ENCODE measurements at regions not wholly inside any gene's neighbourhood (a gene's known extent, or its start where the extent isn't known, plus 50 kb on each side); places are given as distances from the start of the nearest gene placed in this dataset.

DNA sequence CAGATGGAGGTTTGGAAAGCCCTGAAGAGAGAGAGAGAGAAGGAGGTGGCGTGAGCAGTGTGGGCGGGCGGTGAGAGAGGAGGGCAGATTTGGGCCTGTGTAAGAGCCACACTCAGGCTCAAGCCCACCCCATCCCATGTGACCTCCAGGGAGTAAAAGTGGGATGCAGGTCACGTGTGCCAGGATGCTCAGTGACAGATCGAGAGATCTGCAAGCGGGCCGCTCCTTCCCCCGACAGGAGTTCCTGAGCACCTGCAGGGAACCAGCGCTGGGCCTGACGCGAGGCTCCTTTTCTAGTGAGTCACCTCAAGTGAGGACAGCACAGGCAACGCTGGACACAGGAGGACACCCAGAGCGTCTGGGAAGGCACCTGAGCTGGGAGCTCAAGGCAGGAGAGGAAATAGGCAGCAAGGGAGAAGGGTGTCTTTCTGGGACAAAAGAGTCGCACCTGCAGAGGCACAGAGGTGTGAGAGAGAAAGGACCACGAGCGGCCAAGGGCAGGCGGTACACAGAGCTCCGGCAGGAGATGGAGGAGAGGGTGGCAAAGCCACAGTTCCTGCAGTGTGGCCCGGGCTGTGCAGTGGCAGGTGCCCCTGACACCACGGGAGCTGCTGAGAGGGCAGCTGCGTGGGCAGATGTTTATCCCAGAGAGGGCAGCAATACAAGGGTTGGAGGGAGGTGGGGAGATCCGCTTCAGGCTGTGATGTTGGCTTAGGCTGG, 1294.8 kb downstream of the TBC1D22A start:
- TF ChIP-seq, protein P1, sequence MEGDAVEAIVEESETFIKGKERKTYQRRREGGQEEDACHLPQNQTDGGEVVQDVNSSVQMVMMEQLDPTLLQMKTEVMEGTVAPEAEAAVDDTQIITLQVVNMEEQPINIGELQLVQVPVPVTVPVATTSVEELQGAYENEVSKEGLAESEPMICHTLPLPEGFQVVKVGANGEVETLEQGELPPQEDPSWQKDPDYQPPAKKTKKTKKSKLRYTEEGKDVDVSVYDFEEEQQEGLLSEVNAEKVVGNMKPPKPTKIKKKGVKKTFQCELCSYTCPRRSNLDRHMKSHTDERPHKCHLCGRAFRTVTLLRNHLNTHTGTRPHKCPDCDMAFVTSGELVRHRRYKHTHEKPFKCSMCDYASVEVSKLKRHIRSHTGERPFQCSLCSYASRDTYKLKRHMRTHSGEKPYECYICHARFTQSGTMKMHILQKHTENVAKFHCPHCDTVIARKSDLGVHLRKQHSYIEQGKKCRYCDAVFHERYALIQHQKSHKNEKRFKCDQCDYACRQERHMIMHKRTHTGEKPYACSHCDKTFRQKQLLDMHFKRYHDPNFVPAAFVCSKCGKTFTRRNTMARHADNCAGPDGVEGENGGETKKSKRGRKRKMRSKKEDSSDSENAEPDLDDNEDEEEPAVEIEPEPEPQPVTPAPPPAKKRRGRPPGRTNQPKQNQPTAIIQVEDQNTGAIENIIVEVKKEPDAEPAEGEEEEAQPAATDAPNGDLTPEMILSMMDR (IDR thresholded peaks at IDR 0.05; ENCODE audit: insufficient read depth, low read length, severe bottlenecking), result no peak
- no peak for FAIRE-seq
- no peaks in the 10 kb centered on the region for H3K27me3 ChIP-seq (ENCODE audit: control insufficient read depth, insufficient read depth, low read length)
- no peak overlapping the region for H3K4me3 ChIP-seq (ENCODE audit: low read depth, low read length)
- no peaks in the 10 kb centered on the region for H3K36me3 ChIP-seq (ENCODE audit: control insufficient read depth, insufficient read depth, low read length)
- no peak for DNase-seq (ENCODE audit: low read depth)

DNA sequence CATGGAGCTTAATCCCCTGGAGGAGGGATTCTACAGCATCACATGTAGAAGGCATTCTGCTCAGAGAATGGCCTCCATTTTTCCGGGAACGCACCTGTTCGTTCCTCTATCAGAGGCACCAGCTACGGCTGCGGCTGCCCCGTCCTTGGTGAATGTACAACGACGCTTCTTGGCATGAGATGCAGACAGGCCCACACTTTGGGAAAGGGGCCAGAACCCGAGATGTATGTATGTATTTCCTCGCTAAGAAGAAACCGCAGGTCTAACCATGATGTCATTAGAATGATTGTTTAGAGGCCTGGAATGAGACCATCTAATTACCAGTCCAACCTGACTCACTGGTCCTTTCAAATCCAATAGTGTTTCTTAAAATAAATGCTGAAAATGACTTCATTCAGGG, 1293.4 kb downstream of the TBC1D22A start:
- TF ChIP-seq, protein P1 (IDR thresholded peaks at IDR 0.05; ENCODE audit: insufficient read depth, low read length, severe bottlenecking), result no peak
- DNase-seq (ENCODE audit: low read depth) (peak; percentile 1), FAIRE-seq (no peak)
- H3K27me3 ChIP-seq (ENCODE audit: control insufficient read depth, insufficient read depth, low read length), result no peaks in the 10 kb centered on the region
- H3K4me3 ChIP-seq (ENCODE audit: low read depth, low read length), result no peak overlapping the region
- H3K36me3 ChIP-seq (ENCODE audit: control insufficient read depth, insufficient read depth, low read length), result no peaks in the 10 kb centered on the region

DNA sequence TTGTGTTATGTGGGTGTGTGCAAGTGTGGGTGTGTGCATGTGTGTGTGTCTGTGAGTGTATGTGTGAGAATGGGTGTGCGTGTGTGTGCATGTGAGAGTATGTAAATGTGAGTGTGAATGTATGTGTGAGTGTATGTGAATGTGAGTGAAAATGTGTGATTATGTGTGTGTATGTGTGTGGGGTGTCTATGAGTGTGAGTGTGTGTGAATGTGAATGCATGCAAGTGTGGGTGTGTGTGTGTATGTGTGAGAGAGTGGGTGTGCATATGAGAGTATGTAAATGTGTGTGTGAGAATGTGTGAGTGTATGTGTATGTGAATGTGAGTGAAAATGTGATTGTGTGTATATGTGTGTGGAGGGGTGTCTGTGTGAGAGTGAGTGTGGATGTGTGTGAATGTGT, 1292.7 kb downstream of the TBC1D22A start:
- TF ChIP-seq, protein P1 (IDR thresholded peaks at IDR 0.05; ENCODE audit: insufficient read depth, low read length, severe bottlenecking), result no peak
- FAIRE-seq, result peak; percentile 81

DNA sequence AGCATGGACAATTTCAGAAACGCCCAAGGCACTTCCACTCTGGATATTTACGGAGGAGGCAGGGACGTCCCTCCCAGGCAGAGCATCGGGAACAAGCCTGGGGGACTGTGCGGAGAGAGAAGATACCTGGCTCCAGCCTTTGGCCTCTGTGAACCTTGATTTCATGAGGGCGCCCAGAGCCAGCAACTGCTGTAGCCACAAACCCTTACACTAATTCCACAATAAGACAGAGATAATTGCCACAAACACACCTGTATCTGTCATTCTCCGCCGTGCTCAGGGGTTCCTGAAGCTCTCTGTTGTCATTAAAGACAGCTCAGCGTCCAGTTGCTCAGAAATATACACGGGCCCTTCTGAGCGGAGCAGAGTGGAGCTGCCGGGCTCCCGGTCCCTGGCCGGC, 1292.1 kb downstream of the TBC1D22A start:
- TF ChIP-seq, protein P1 (IDR thresholded peaks at IDR 0.05; ENCODE audit: insufficient read depth, low read length, severe bottlenecking), result no peak
- DNase-seq (ENCODE audit: low read depth), result no peak
- no peak for FAIRE-seq
- no peak overlapping the region for H3K4me3 ChIP-seq (ENCODE audit: low read depth, low read length)
- no peaks in the 10 kb centered on the region for H3K36me3 ChIP-seq (ENCODE audit: control insufficient read depth, insufficient read depth, low read length)
- no peaks in the 10 kb centered on the region for H3K27me3 ChIP-seq (ENCODE audit: control insufficient read depth, insufficient read depth, low read length)

More for the DNA sequence above, 1292.7 kb downstream of the TBC1D22A start:
- Histone ChIP-seq H3K27me3 (ENCODE audit: control insufficient read depth, insufficient read depth, low read length) (no peaks in the 10 kb centered on the region), H3K36me3 (ENCODE audit: control insufficient read depth, insufficient read depth, low read length) (no peaks in the 10 kb centered on the region), H3K4me3 (ENCODE audit: low read depth, low read length) (no peak overlapping the region)
- no peak for DNase-seq (ENCODE audit: low read depth)

DNA sequence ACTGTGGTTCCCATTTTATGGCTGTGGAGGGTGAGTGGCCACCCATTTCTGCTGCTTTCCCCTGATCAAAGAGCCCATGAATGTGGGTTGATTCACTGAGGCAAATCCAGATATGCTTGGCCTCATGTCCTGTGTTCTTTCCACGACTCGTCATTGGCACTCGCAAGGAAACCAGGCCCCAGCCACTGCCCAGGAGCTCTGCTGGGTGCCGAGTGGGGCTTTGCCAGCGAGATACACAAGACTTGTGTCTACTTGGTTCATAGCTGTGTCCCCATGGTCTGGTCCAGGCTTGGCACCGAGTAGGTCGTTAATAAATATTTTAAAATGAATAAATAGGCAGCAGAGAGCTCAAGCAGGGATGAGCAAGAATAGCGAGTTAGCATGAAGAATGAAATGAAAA, 1291.5 kb downstream of the TBC1D22A start:
- H3K36me3 ChIP-seq (ENCODE audit: control insufficient read depth, insufficient read depth, low read length), result no peaks in the 10 kb centered on the region
- DNase-seq (ENCODE audit: low read depth) (no peak), FAIRE-seq (no peak)
- no peak overlapping the region for H3K4me3 ChIP-seq (ENCODE audit: low read depth, low read length)
- no peaks in the 10 kb centered on the region for H3K27me3 ChIP-seq (ENCODE audit: control insufficient read depth, insufficient read depth, low read length)
- TF ChIP-seq, protein P1 (IDR thresholded peaks at IDR 0.05; ENCODE audit: insufficient read depth, low read length, severe bottlenecking), result no peak

DNA sequence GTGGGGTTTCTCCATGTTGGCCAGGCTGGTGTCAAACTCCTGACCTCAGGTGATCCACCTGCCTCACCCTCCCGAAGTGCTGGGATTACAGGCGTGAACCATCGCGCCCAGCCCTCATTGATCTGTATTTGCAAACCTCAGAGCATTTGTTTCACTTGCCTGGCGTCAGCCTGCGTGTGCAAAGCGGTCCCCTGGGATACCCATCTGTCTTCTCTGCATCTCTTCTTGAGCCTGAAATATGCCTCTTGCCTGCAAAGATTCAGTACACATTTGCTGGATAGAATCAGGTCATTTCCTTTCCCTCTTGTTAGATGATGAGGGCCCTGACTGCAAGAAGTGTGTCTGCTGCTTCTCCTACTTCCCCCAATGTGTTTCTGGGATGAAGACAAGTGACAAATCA, 1291.0 kb downstream of the TBC1D22A start:
- FAIRE-seq, result no peak
- H3K27me3 ChIP-seq (ENCODE audit: control insufficient read depth, insufficient read depth, low read length), result no peaks in the 10 kb centered on the region
- TF ChIP-seq, protein P1 (IDR thresholded peaks at IDR 0.05; ENCODE audit: insufficient read depth, low read length, severe bottlenecking), result no peak
- no peak overlapping the region for H3K4me3 ChIP-seq (ENCODE audit: low read depth, low read length)
- DNase-seq (ENCODE audit: low read depth), result no peak
- H3K36me3 ChIP-seq (ENCODE audit: control insufficient read depth, insufficient read depth, low read length), result no peaks in the 10 kb centered on the region

Measured in bronchial epithelial cell (primary cell).